GM12878 (cell line): ENCODE measurements at regions not wholly inside any gene's neighbourhood (a gene's known extent, or its start where the extent isn't known, plus 50 kb on each side); places are given as distances from the start of the nearest gene placed in this dataset.

ENCODE experiments used
- ATAC-seq: fragments of 200-7000 bp; cut with Tn5 transposase; 3 replicates; pipeline ENCODE4 v1.9.1; 2020; ENCODE audit warnings: mild to moderate bottlenecking, moderate library complexity
- BruUV-seq: library from RNA; stranded (reverse); fragments of 400-500 nt; replicated peaks from 2 replicates; lab custom pipeline; 2021; lab: Mats Ljungman, UMichigan
- CTCF ChIA-PET: fragments of 300-600 bp; sonication (Branson Sonifier 250); formaldehyde crosslinking; extraction: SDS; loops from one replicate; lab custom pipeline; 2021; ENCODE audit warnings: inconsistent platforms; lab: Yijun Ruan, JAX
- POLR2A ChIA-PET: fragments of 350-600 bp; formaldehyde crosslinking; extraction: SDS; loops from one replicate; lab custom pipeline; 2021; ENCODE audit warnings: inconsistent platforms; lab: Charles Lee
- RAD21 ChIA-PET: fragments of 300-600 bp; sonication (Branson Sonifier 250); formaldehyde crosslinking; loops from one replicate; lab custom pipeline; 2023; ENCODE audit warnings: antibody characterized with exemption; ENCODE audit not compliant: unreplicated experiment; lab: Charles Lee
- SMC1A ChIA-PET: fragments of 300-600 bp; sonication (Branson Sonifier 250); formaldehyde crosslinking; loops from one replicate; lab custom pipeline; 2023; ENCODE audit not compliant: unreplicated experiment, uncharacterized antibody; lab: Charles Lee
- DNase-seq: peaks from one replicate; pipeline ENCODE4 v3.0.0-alpha.2; 2011; ENCODE audit warnings: low read depth, low spot score
- FAIRE-seq: peaks from 3 replicates; lab custom pipeline; 2011; peaks lifted over from hg19 to GRCh38; lab: Jason Lieb, UNC
- H2AFZ ChIP-seq: 2 replicates; pipeline ENCODE4 v1.6.0; 2011; ENCODE audit warnings: low read depth, low read length, control low read depth; ENCODE audit not compliant: control insufficient read depth
- H3K27ac ChIP-seq: 2 replicates; pipeline ENCODE4 v1.5.1; 2011; ENCODE audit warnings: control low read depth; ENCODE audit not compliant: control insufficient read depth, insufficient read depth
- H3K27me3 ChIP-seq, 2 experiments: replicated peaks in 1 of 2; 2 replicates each; pipeline versions ENCODE4 v1.6.0 to v1.6.1; 2011; ENCODE audit warnings: low read length in 1 of 2; ENCODE audit not compliant: control insufficient read depth in 2 of 2, insufficient read depth in 2 of 2
- H3K36me3 ChIP-seq, 2 experiments: 2 replicates each; pipeline ENCODE4 v1.5.1; 2011; ENCODE audit warnings: low read length in 1 of 2; ENCODE audit not compliant: control insufficient read depth in 2 of 2, insufficient read depth in 2 of 2
- H3K4me1 ChIP-seq: 2 replicates; pipeline ENCODE4 v1.6.1; 2011; ENCODE audit warnings: mild to moderate bottlenecking, low read length, moderate library complexity, mixed read lengths; ENCODE audit not compliant: control insufficient read depth, insufficient read depth
- H3K4me2 ChIP-seq: 2 replicates; pipeline ENCODE4 v1.6.0; 2011; ENCODE audit warnings: control low read depth; ENCODE audit not compliant: control insufficient read depth, insufficient read depth
- H3K4me3 ChIP-seq: fragments of 200-600 bp; sonication (generic); 2 replicates; pipeline ENCODE4 v1.5.1; 2016
- H3K79me2 ChIP-seq: 2 replicates; pipeline ENCODE4 v1.6.0; 2011; ENCODE audit warnings: low read length; ENCODE audit not compliant: control insufficient read depth, insufficient read depth
- H3K9ac ChIP-seq: 2 replicates; pipeline ENCODE4 v1.8.0; 2011; ENCODE audit warnings: low read length, control low read depth, mixed read lengths; ENCODE audit not compliant: control insufficient read depth, insufficient read depth
- H3K9me3 ChIP-seq: replicated peaks from 3 replicates; pipeline ENCODE4 v1.5.1; 2011; ENCODE audit warnings: mild to moderate bottlenecking, low read length; ENCODE audit not compliant: control insufficient read depth, insufficient read depth
- H4K20me1 ChIP-seq: 2 replicates; pipeline ENCODE4 v1.6.0; 2011; ENCODE audit not compliant: control insufficient read depth, insufficient read depth
- DPF2 ChIP-seq: fragments of 450-650 bp; IDR thresholded peaks from 2 replicates; pipeline ENCODE4 v1.6.1; 2017; ENCODE audit warnings: mild to moderate bottlenecking
- KDM1A ChIP-seq: fragments of 200-600 bp; sonication (generic); IDR thresholded peaks from 2 replicates; pipeline ENCODE4 v1.6.1; 2016; ENCODE audit warnings: borderline replicate concordance
- POLR2A ChIP-seq: IDR thresholded peaks from 2 replicates; pipeline ENCODE4 v1.6.1; 2011; ENCODE audit warnings: low read depth, mild to moderate bottlenecking, low read length
- RBBP5 ChIP-seq: fragments of 200-600 bp; sonication (generic); conservative IDR thresholded peaks from 2 replicates; pipeline ENCODE4 v1.6.1; 2016
- SMARCA5 ChIP-seq: fragments of 450-650 bp; IDR thresholded peaks from 2 replicates; pipeline ENCODE4 v1.6.1; 2017; ENCODE audit warnings: mild to moderate bottlenecking
- SPI1 ChIP-seq: IDR thresholded peaks from 2 replicates; pipeline ENCODE4 v1.6.1; 2011; ENCODE audit warnings: low read depth, mild to moderate bottlenecking, low read length, moderate library complexity, borderline replicate concordance; ENCODE audit not compliant: insufficient read depth
- SREBF1 ChIP-seq: IDR thresholded peaks from 2 replicates; pipeline ENCODE4 v1.6.1; 2012; ENCODE audit warnings: mild to moderate bottlenecking, low read length
- STAT3 ChIP-seq: IDR thresholded peaks from 2 replicates; pipeline ENCODE4 v1.6.1; 2011; ENCODE audit warnings: low read depth, low read length, improper control_type of control experiment
- ZSCAN29 ChIP-seq: fragments of 450-650 bp; IDR thresholded peaks from 2 replicates; pipeline ENCODE4 v1.6.1; 2017; ENCODE audit warnings: mild to moderate bottlenecking, moderate library complexity
- WGBS: methylation state at CpG from one replicate; pipeline ENCODE4 v1.1.6; 2016; ENCODE audit warnings: low lambda C conversion rate; ENCODE audit not compliant: insufficient replicate concordance, insufficient coverage; ENCODE audit errors: missing lambda C conversion rate; 5-methylcytosine and 5-hydroxymethylcytosine counted together
- in situ Hi-C: fragments of 300-500 bp; cut with MboI; formaldehyde crosslinking; loops from 9 replicates; pipeline ENCODE4 v1.14.3; 2018; ENCODE audit warnings: mixed read lengths
- intact Hi-C: fragments of 100-400 bp; cut with micrococcal nuclease; formaldehyde crosslinking; loops from one replicate; pipeline ENCODE4 v1.14.2; 2022; ENCODE audit not compliant: unreplicated experiment
- TF ChIP-seq, protein P1 (sequence below): IDR thresholded peaks from 2 replicates; pipeline ENCODE4 v1.6.1; 2011; ENCODE audit warnings: low read depth, low read length, improper control_type of control experiment, borderline replicate concordance
- TF ChIP-seq, protein P2 (sequence below): fragments of 450-650 bp; IDR thresholded peaks from 2 replicates; pipeline ENCODE4 v1.6.1; 2017; ENCODE audit warnings: mild to moderate bottlenecking, moderate library complexity
- TF ChIP-seq, protein P3 (sequence below): fragments of 450-650 bp; IDR thresholded peaks from 2 replicates; pipeline ENCODE4 v1.6.1; 2017; ENCODE audit warnings: borderline replicate concordance
- TF ChIP-seq, protein P4 (sequence below): IDR thresholded peaks from 2 replicates; pipeline ENCODE4 v1.6.1; 2011; ENCODE audit warnings: borderline replicate concordance, low read depth, mild to moderate bottlenecking, moderate library complexity, low read length; ENCODE audit not compliant: insufficient read depth, poor library complexity, severe bottlenecking

DNA sequence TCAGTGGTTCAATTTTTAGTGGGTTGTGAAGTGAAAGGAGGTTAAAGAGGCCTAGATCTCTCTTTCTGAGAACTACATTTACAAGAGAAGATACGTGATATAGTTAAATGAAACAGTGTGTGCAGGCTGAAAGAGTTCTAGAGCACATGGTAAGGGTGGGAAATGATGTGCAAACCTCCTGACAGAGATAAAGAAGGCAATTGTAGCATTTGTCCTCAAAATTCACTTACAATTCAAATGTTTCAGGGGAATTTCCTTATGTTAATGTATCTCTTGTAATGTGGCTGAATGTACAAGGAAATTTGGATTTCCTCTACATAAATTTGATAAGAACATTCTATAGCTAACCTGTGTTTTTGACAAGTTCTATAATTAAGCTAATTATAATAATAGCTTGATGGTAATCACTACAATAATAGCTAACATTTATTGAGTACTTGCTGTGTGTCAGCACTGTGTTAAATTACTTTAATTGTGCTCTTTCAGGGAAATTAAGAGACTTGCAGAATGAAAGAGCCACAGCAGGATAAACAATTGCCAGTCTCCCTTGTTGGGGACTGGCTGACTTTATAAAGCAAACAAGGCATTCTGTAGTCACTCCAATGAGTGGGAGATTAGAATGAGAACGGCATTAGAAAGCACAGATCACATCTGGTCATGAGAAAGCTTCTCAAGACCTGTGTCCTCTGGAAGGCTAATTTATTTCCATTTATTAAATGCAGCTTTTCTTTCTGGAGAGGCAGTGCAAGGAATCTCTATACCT is 139.7 kb upstream of the TMEM72 start (continued):
- TF ChIP-seq, protein P1, sequence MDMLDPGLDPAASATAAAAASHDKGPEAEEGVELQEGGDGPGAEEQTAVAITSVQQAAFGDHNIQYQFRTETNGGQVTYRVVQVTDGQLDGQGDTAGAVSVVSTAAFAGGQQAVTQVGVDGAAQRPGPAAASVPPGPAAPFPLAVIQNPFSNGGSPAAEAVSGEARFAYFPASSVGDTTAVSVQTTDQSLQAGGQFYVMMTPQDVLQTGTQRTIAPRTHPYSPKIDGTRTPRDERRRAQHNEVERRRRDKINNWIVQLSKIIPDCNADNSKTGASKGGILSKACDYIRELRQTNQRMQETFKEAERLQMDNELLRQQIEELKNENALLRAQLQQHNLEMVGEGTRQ, result no peak
- TF ChIP-seq, protein P2, sequence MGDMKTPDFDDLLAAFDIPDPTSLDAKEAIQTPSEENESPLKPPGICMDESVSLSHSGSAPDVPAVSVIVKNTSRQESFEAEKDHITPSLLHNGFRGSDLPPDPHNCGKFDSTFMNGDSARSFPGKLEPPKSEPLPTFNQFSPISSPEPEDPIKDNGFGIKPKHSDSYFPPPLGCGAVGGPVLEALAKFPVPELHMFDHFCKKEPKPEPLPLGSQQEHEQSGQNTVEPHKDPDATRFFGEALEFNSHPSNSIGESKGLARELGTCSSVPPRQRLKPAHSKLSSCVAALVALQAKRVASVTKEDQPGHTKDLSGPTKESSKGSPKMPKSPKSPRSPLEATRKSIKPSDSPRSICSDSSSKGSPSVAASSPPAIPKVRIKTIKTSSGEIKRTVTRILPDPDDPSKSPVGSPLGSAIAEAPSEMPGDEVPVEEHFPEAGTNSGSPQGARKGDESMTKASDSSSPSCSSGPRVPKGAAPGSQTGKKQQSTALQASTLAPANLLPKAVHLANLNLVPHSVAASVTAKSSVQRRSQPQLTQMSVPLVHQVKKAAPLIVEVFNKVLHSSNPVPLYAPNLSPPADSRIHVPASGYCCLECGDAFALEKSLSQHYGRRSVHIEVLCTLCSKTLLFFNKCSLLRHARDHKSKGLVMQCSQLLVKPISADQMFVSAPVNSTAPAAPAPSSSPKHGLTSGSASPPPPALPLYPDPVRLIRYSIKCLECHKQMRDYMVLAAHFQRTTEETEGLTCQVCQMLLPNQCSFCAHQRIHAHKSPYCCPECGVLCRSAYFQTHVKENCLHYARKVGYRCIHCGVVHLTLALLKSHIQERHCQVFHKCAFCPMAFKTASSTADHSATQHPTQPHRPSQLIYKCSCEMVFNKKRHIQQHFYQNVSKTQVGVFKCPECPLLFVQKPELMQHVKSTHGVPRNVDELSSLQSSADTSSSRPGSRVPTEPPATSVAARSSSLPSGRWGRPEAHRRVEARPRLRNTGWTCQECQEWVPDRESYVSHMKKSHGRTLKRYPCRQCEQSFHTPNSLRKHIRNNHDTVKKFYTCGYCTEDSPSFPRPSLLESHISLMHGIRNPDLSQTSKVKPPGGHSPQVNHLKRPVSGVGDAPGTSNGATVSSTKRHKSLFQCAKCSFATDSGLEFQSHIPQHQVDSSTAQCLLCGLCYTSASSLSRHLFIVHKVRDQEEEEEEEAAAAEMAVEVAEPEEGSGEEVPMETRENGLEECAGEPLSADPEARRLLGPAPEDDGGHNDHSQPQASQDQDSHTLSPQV, result no peak
- TF ChIP-seq SREBF1 (no peak), ZSCAN29 (no peak), POLR2A (no peak), DPF2 (no peak), KDM1A (no peak), SMARCA5 (no peak), STAT3 (no peak)

DNA sequence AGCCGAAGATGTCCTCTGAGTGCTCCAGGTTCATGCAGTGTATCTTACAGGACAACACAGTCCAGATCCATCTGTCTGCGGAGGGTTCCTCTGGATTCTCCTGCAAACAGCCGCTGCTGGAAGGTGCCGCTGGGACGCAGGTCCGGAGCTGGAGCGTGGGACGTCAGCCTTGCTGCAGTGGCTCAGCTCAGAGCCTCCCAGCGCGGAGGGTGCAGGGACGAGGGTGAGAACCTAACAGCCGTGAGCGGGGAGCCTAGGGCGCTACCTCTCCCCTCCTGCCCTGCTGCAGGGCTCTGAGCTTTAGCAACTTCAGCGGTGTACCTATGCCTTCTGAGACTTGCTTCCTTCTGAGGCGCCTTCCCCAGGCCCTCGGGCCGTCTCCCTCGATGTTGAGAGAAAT is 137.6 kb upstream of the TMEM72 start:
- no peak overlapping the region for H3K9ac ChIP-seq
- no peak overlapping the region for H3K27ac ChIP-seq
- H3K79me2 ChIP-seq, result no peaks in the 10 kb centered on the region
- RAD21 ChIA-PET, result no interaction called here
- no peak overlapping the region for H3K4me2 ChIP-seq
- H3K36me3 ChIP-seq, result no peaks in the 10 kb centered on the region
- no TSS peak for BruUV-seq
- H3K4me1 ChIP-seq, result no peaks in the 10 kb centered on the region
- intact Hi-C loops, result no loop called here
- POLR2A ChIA-PET, result no interaction called here
- FAIRE-seq (no peak), ATAC-seq (no peak), DNase-seq (no peak)
- H3K27me3 ChIP-seq, result no peaks in the 10 kb centered on the region; a peak in 1 of 4 replicates
- no peaks in the 10 kb centered on the region for H3K9me3 ChIP-seq
- in situ Hi-C loops, result no loop called here
- no peak overlapping the region for H2AFZ ChIP-seq
- 45% methylated on average over 19 of the region's 19 CpGs for WGBS
- CTCF ChIA-PET, result no interaction called here
- SMC1A ChIA-PET, result no interaction called here
- H4K20me1 ChIP-seq, result no peaks in the 10 kb centered on the region
- H3K4me3 ChIP-seq, result no peak overlapping the region
- TF ChIP-seq SPI1, result no peak
- TF ChIP-seq, protein P3, sequence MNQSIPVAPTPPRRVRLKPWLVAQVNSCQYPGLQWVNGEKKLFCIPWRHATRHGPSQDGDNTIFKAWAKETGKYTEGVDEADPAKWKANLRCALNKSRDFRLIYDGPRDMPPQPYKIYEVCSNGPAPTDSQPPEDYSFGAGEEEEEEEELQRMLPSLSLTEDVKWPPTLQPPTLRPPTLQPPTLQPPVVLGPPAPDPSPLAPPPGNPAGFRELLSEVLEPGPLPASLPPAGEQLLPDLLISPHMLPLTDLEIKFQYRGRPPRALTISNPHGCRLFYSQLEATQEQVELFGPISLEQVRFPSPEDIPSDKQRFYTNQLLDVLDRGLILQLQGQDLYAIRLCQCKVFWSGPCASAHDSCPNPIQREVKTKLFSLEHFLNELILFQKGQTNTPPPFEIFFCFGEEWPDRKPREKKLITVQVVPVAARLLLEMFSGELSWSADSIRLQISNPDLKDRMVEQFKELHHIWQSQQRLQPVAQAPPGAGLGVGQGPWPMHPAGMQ, result no peak
- TF ChIP-seq RBBP5, result no peak
- TF ChIP-seq, protein P4, sequence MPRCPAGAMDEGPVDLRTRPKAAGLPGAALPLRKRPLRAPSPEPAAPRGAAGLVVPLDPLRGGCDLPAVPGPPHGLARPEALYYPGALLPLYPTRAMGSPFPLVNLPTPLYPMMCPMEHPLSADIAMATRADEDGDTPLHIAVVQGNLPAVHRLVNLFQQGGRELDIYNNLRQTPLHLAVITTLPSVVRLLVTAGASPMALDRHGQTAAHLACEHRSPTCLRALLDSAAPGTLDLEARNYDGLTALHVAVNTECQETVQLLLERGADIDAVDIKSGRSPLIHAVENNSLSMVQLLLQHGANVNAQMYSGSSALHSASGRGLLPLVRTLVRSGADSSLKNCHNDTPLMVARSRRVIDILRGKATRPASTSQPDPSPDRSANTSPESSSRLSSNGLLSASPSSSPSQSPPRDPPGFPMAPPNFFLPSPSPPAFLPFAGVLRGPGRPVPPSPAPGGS, result no peak
- TF ChIP-seq SREBF1, result no peak
